PC-9 (cell line): ENCODE measurements at regions not wholly inside any gene's neighbourhood (a gene's known extent, or its start where the extent isn't known, plus 50 kb on each side); places are given as distances from the start of the nearest gene placed in this dataset.

Experiments
- EZH2 ChIP-seq: fragments of 200-600 bp; sonication (generic); IDR thresholded peaks from 2 replicates; pipeline ENCODE4 v1.8.0; 2017; ENCODE audit warnings: antibody characterized with exemption, low read depth
- TF ChIP-seq, protein P1 (sequence below): fragments of 200-600 bp; sonication (generic); conservative IDR thresholded peaks from 2 replicates; pipeline ENCODE4 v1.6.1; 2017; ENCODE audit warnings: mixed run types, antibody characterized with exemption, mild to moderate bottlenecking, moderate library complexity

DNA sequence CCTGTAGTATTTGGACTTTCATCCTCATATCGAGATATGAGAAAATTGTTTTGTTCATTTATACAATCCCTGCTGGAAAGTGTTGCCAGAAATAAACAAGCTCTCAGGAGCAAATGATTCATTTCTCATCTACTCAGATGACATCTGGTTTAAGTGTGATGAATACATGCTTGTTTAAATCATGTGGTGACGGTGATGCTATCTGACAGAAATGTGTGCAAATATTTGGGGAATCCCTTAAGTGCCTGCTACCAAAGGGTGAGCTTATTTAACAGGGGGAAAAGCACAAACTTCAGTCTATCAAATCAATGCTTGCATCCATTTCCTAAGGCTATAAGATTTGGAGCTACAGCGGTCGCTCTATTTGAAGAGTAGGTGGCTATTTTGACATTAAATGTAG lies 368.3 kb upstream of the SASH1 start:
- TF ChIP-seq, protein P1, sequence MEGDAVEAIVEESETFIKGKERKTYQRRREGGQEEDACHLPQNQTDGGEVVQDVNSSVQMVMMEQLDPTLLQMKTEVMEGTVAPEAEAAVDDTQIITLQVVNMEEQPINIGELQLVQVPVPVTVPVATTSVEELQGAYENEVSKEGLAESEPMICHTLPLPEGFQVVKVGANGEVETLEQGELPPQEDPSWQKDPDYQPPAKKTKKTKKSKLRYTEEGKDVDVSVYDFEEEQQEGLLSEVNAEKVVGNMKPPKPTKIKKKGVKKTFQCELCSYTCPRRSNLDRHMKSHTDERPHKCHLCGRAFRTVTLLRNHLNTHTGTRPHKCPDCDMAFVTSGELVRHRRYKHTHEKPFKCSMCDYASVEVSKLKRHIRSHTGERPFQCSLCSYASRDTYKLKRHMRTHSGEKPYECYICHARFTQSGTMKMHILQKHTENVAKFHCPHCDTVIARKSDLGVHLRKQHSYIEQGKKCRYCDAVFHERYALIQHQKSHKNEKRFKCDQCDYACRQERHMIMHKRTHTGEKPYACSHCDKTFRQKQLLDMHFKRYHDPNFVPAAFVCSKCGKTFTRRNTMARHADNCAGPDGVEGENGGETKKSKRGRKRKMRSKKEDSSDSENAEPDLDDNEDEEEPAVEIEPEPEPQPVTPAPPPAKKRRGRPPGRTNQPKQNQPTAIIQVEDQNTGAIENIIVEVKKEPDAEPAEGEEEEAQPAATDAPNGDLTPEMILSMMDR = no peak
- TF ChIP-seq EZH2 = no peak
